GM12891 (cell line): ENCODE measurements at regions not wholly inside any gene's neighbourhood (a gene's known extent, or its start where the extent isn't known, plus 50 kb on each side); places are given as distances from the start of the nearest gene placed in this dataset.

Experiments
- POLR2A ChIP-seq: IDR thresholded peaks from 2 replicates; pipeline ENCODE4 v1.6.1; 2011; ENCODE audit warnings: low read depth, low read length, control low read depth
- POLR2AphosphoS5 ChIP-seq: IDR thresholded peaks from 2 replicates; pipeline ENCODE4 v1.6.1; 2011; ENCODE audit warnings: low read depth, low read length, control low read depth
- SPI1 ChIP-seq: IDR thresholded peaks from 2 replicates; pipeline ENCODE4 v1.6.1; 2011; ENCODE audit warnings: low read depth, low read length, control low read depth
- TAF1 ChIP-seq: IDR thresholded peaks from 2 replicates; pipeline ENCODE4 v1.6.1; 2011; ENCODE audit warnings: low read depth, low read length, control low read depth

- TF ChIP-seq POLR2AphosphoS5 (no peak), POLR2A (no peak), TAF1 (no peak), SPI1 (no peak)
Measured at GRCh38 chr4:175983636-175984035, 82.0 kb upstream of the WDR17 start.
